PC-9 (cell line): ENCODE measurements at regions not wholly inside any gene's neighbourhood (a gene's known extent, or its start where the extent isn't known, plus 50 kb on each side); places are given as distances from the start of the nearest gene placed in this dataset.

Experiments
- CTCF ChIP-seq: fragments of 200-600 bp; sonication (generic); conservative IDR thresholded peaks from 2 replicates; pipeline ENCODE4 v1.6.1; 2017; ENCODE audit warnings: mixed run types, antibody characterized with exemption, mild to moderate bottlenecking, moderate library complexity
- EZH2 ChIP-seq: fragments of 200-600 bp; sonication (generic); IDR thresholded peaks from 2 replicates; pipeline ENCODE4 v1.8.0; 2017; ENCODE audit warnings: antibody characterized with exemption, low read depth

GRCh38 chr9:107833295-107833694 is 343.7 kb upstream of the KLF4 start:
- TF ChIP-seq CTCF (no peak), EZH2 (no peak)
